ENCODE measurements at regions not wholly inside any gene's neighbourhood (a gene's known extent, or its start where the extent isn't known, plus 50 kb on each side); places are given as distances from the start of the nearest gene placed in this dataset.

- no peak for TF ChIP-seq POLR2AphosphoS5 (IDR thresholded peaks at IDR 0.05)
- no peak for TF ChIP-seq POLR2A (IDR thresholded peaks at IDR 0.05)
- TF ChIP-seq CTCF (IDR thresholded peaks at IDR 0.05), result no peak
- no peak for TF ChIP-seq EP300 (IDR thresholded peaks at IDR 0.05)
Observed at GRCh38 chr2:138881126-138881525, 100.9 kb upstream of the NXPH2 start.

All from upper lobe of left lung (tissue), 4 donors.